Ascending aorta (tissue), 2 donors: ENCODE measurements at regions not wholly inside any gene's neighbourhood (a gene's known extent, or its start where the extent isn't known, plus 50 kb on each side); places are given as distances from the start of the nearest gene placed in this dataset.

Experiments used
- DNase-seq, 2 donors: peaks; one replicate each; pipeline ENCODE4 v3.0.0-alpha.2; 2019; ENCODE audit warnings: low spot score in 2 of 2
- H3K27ac ChIP-seq, 2 donors: fragments of 200-600 bp; sonication (generic); one replicate each; pipeline ENCODE4 v1.5.1; 2016 to 2017; ENCODE audit warnings: mild to moderate bottlenecking in 1 of 2
- H3K27me3 ChIP-seq: fragments of 200-600 bp; sonication (generic); one replicate; pipeline ENCODE4 v1.5.1; 2017
- H3K36me3 ChIP-seq, 2 donors: fragments of 200-600 bp; sonication (generic); one replicate each; pipeline ENCODE4 v1.5.1; 2016
- H3K4me1 ChIP-seq, 2 donors: fragments of 200-600 bp; sonication (generic); one replicate each; pipeline ENCODE4 v1.5.1; 2016 to 2017; ENCODE audit warnings: mild to moderate bottlenecking in 1 of 2
- H3K4me3 ChIP-seq, 2 donors: fragments of 200-600 bp; sonication (generic); one replicate each; pipeline ENCODE4 v1.5.1; 2016 to 2017; ENCODE audit warnings: mild to moderate bottlenecking in 1 of 2
- H3K9me3 ChIP-seq, 2 donors: fragments of 200-600 bp; sonication (generic); one replicate each; pipeline ENCODE4 v1.5.1; 2016
- CTCF ChIP-seq, 3 experiments: fragments of 200-600 bp in 2 of 3; fragments of 450-650 bp in 1 of 3; sonication (generic) in 2 of 3; IDR thresholded peaks; one replicate each; pipeline ENCODE4 v1.5.1; 2016 to 2019; ENCODE audit warnings: antibody characterized with exemption in 3 of 3, mild to moderate bottlenecking in 1 of 3, moderate library complexity in 1 of 3
- intact Hi-C: fragments of 100-400 bp; cut with DNase I; formaldehyde crosslinking; loops from one replicate; pipeline ENCODE4 v1.15.1; 2023

GRCh38 chr3:164132878-164133277 lies 945.4 kb downstream of the SI start:
- Histone ChIP-seq H3K4me1 (no peaks in the 10 kb centered on the region), H3K4me3 (no peak overlapping the region), H3K36me3 (no peaks in the 10 kb centered on the region), H3K27me3 (no peaks in the 10 kb centered on the region), H3K27ac (no peak overlapping the region), H3K9me3 (no peaks in the 10 kb centered on the region)
- no peak for DNase-seq
- no peak for TF ChIP-seq CTCF (IDR thresholded peaks at IDR 0.05)
- intact Hi-C loops, result no loop called here

- Histone ChIP-seq H3K27ac (no peak overlapping the region), H3K27me3 (no peaks in the 10 kb centered on the region), H3K36me3 (no peaks in the 10 kb centered on the region), H3K9me3 (no peaks in the 10 kb centered on the region), H3K4me1 (no peaks in the 10 kb centered on the region), H3K4me3 (no peak overlapping the region)
- no peak for DNase-seq
- no peak for TF ChIP-seq CTCF (IDR thresholded peaks at IDR 0.05)
- intact Hi-C loops, result no loop called here
Observed at GRCh38 chr3:164113371-164114332, 964.6 kb downstream of the SI start.

- TF ChIP-seq CTCF (IDR thresholded peaks at IDR 0.05), result no peak
- Histone ChIP-seq H3K4me3 (no peak overlapping the region), H3K27me3 (no peaks in the 10 kb centered on the region), H3K9me3 (no peaks in the 10 kb centered on the region), H3K27ac (no peak overlapping the region), H3K4me1 (no peaks in the 10 kb centered on the region), H3K36me3 (no peaks in the 10 kb centered on the region)
- DNase-seq, result no peak
- intact Hi-C loops, result no loop called here
Observed at GRCh38 chr3:164096352-164096751, 981.9 kb downstream of the SI start.

- DNase-seq, result no peak
- no peak overlapping the region for H3K4me3 ChIP-seq
- TF ChIP-seq CTCF (IDR thresholded peaks at IDR 0.05), result no peak
- H3K27ac ChIP-seq, result no peak overlapping the region
- H3K4me1 ChIP-seq, result no peaks in the 10 kb centered on the region
- no peaks in the 10 kb centered on the region for H3K9me3 ChIP-seq
- H3K27me3 ChIP-seq, result no peaks in the 10 kb centered on the region
- H3K36me3 ChIP-seq, result no peaks in the 10 kb centered on the region
- intact Hi-C loops, result no loop called here
Observed at GRCh38 chr3:164095949-164096348, 982.3 kb downstream of the SI start.

GRCh38 chr3:164095279-164095678 lies 983.0 kb downstream of the SI start:
- Histone ChIP-seq H3K9me3 (no peaks in the 10 kb centered on the region), H3K4me1 (no peaks in the 10 kb centered on the region), H3K36me3 (no peaks in the 10 kb centered on the region), H3K27ac (no peak overlapping the region), H3K4me3 (no peak overlapping the region), H3K27me3 (no peaks in the 10 kb centered on the region)
- TF ChIP-seq CTCF (IDR thresholded peaks at IDR 0.05), result no peak
- intact Hi-C loops, result no loop called here
- no peak for DNase-seq
